ENCODE measurements at regions not wholly inside any gene's neighbourhood (a gene's known extent, or its start where the extent isn't known, plus 50 kb on each side); places are given as distances from the start of the nearest gene placed in this dataset.

DNA sequence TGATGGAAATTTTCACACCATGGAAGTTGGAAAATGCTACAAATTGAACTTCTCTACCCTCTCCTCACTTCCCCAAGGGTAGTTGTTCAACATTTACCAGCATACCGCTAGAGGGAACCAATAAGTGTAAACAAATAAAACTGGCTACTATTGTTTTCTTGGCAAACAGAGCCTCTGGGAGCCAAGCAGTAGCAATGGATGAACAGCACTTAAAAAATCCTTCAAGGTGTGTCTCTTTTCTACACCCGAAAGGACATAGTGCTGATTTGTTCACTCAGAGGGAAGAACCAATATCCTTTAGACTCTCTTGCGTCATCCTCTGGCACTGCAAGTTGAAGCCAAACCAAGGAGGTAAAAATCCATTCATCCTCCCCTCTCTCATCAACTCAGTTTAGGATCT lies 161.5 kb downstream of the TBX15 start:
- TF ChIP-seq POLR2AphosphoS5 (IDR thresholded peaks at IDR 0.05; ENCODE audit: low read depth) (no peak), CTCF (conservative IDR thresholded peaks at IDR 0.05; ENCODE audit: low read depth in 2 of 2) (peak; percentile 46 to 53), EZH2phosphoT487 (IDR thresholded peaks at IDR 0.05; ENCODE audit: unreplicated experiment) (no peak)
- TF ChIP-seq, protein P1, sequence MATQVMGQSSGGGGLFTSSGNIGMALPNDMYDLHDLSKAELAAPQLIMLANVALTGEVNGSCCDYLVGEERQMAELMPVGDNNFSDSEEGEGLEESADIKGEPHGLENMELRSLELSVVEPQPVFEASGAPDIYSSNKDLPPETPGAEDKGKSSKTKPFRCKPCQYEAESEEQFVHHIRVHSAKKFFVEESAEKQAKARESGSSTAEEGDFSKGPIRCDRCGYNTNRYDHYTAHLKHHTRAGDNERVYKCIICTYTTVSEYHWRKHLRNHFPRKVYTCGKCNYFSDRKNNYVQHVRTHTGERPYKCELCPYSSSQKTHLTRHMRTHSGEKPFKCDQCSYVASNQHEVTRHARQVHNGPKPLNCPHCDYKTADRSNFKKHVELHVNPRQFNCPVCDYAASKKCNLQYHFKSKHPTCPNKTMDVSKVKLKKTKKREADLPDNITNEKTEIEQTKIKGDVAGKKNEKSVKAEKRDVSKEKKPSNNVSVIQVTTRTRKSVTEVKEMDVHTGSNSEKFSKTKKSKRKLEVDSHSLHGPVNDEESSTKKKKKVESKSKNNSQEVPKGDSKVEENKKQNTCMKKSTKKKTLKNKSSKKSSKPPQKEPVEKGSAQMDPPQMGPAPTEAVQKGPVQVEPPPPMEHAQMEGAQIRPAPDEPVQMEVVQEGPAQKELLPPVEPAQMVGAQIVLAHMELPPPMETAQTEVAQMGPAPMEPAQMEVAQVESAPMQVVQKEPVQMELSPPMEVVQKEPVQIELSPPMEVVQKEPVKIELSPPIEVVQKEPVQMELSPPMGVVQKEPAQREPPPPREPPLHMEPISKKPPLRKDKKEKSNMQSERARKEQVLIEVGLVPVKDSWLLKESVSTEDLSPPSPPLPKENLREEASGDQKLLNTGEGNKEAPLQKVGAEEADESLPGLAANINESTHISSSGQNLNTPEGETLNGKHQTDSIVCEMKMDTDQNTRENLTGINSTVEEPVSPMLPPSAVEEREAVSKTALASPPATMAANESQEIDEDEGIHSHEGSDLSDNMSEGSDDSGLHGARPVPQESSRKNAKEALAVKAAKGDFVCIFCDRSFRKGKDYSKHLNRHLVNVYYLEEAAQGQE (IDR thresholded peaks at IDR 0.05; ENCODE audit: unreplicated experiment) = no peak
